GM12891 (cell line): ENCODE measurements at regions not wholly inside any gene's neighbourhood (a gene's known extent, or its start where the extent isn't known, plus 50 kb on each side); places are given as distances from the start of the nearest gene placed in this dataset.

Experiments
- POLR2A ChIP-seq: IDR thresholded peaks from 2 replicates; pipeline ENCODE4 v1.6.1; 2011; ENCODE audit warnings: low read depth, low read length, control low read depth
- POLR2AphosphoS5 ChIP-seq: IDR thresholded peaks from 2 replicates; pipeline ENCODE4 v1.6.1; 2011; ENCODE audit warnings: low read depth, low read length, control low read depth
- SPI1 ChIP-seq: IDR thresholded peaks from 2 replicates; pipeline ENCODE4 v1.6.1; 2011; ENCODE audit warnings: low read depth, low read length, control low read depth
- TAF1 ChIP-seq: IDR thresholded peaks from 2 replicates; pipeline ENCODE4 v1.6.1; 2011; ENCODE audit warnings: low read depth, low read length, control low read depth

- TF ChIP-seq POLR2A, result no peak
- TF ChIP-seq POLR2AphosphoS5, result no peak
- no peak for TF ChIP-seq SPI1
- no peak for TF ChIP-seq TAF1
Observed at GRCh38 chr4:188411805-188412204, 272.6 kb downstream of the TRIML1 start.
